Liver (tissue), 3 donors: ENCODE measurements at regions not wholly inside any gene's neighbourhood (a gene's known extent, or its start where the extent isn't known, plus 50 kb on each side); places are given as distances from the start of the nearest gene placed in this dataset.

Experiments used
- EGR1 ChIP-seq, 2 donors: IDR thresholded peaks; 2 replicates each; pipeline ENCODE4 v1.6.1; 2016 to 2018; ENCODE audit warnings: antibody characterized with exemption in 2 of 2, low read depth in 2 of 2
- GABPA ChIP-seq, 2 donors: IDR thresholded peaks in 1 of 2; conservative IDR thresholded peaks in 1 of 2; 2 replicates each; pipeline ENCODE4 v1.6.1; 2016; ENCODE audit warnings: antibody characterized with exemption in 2 of 2, mild to moderate bottlenecking in 1 of 2, moderate library complexity in 1 of 2
- HNF4G ChIP-seq: IDR thresholded peaks from 2 replicates; pipeline ENCODE4 v1.6.1; 2016; ENCODE audit warnings: antibody characterized with exemption
- JUND ChIP-seq, 2 donors: IDR thresholded peaks; 2 replicates each; pipeline ENCODE4 v1.6.1; 2016; ENCODE audit warnings: antibody characterized with exemption in 2 of 2
- RAD21 ChIP-seq, 2 donors: IDR thresholded peaks; 2 replicates each; pipeline ENCODE4 v1.6.1; 2016; ENCODE audit warnings: antibody characterized with exemption in 2 of 2, mild to moderate bottlenecking in 2 of 2
- RXRA ChIP-seq, 2 donors: IDR thresholded peaks; 2 replicates each; pipeline ENCODE4 v1.6.1; 2017 to 2018; ENCODE audit warnings: antibody characterized with exemption in 2 of 2, mild to moderate bottlenecking in 1 of 2
- TF ChIP-seq, protein P1 (sequence below): fragments of 150-350 bp; IDR thresholded peaks from 2 replicates; pipeline ENCODE4 v1.5.1; 2017; ENCODE audit warnings: improper control_type of control experiment, low read depth, low read length; ENCODE audit not compliant: missing input control
- TF ChIP-seq, protein P2 (sequence below): IDR thresholded peaks from 2 replicates; pipeline ENCODE4 v1.6.1; 2016; ENCODE audit warnings: antibody characterized with exemption
- TF ChIP-seq, protein P3 (sequence below): IDR thresholded peaks from 2 replicates; pipeline ENCODE4 v1.6.1; 2016; ENCODE audit warnings: antibody characterized with exemption, mild to moderate bottlenecking
- TF ChIP-seq, protein P4 (sequence below): IDR thresholded peaks from 2 replicates; pipeline ENCODE4 v1.6.1; 2016; ENCODE audit warnings: antibody characterized with exemption
- donor health status: healthy.
- donor health status: healthy.

DNA sequence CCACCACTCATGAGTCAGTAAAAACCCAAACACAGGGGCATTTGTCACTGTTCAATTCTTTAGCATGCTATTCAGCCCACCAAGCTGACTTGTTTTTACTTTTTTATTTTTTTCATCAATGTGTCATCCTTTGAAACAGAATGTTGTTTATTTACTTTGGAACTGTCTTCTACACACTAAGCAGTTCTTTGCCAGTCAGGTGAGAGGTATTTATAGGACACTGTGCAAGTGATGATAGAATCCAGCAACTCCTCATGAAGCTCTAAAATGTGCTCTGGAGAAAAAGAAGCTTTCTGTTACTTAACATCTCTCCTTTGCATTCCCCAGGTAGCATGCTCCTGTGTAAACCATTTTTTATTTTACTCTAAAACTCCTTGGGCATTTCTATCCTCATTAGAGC is 582.0 kb upstream of the TMPRSS15 start:
- TF ChIP-seq, protein P1, sequence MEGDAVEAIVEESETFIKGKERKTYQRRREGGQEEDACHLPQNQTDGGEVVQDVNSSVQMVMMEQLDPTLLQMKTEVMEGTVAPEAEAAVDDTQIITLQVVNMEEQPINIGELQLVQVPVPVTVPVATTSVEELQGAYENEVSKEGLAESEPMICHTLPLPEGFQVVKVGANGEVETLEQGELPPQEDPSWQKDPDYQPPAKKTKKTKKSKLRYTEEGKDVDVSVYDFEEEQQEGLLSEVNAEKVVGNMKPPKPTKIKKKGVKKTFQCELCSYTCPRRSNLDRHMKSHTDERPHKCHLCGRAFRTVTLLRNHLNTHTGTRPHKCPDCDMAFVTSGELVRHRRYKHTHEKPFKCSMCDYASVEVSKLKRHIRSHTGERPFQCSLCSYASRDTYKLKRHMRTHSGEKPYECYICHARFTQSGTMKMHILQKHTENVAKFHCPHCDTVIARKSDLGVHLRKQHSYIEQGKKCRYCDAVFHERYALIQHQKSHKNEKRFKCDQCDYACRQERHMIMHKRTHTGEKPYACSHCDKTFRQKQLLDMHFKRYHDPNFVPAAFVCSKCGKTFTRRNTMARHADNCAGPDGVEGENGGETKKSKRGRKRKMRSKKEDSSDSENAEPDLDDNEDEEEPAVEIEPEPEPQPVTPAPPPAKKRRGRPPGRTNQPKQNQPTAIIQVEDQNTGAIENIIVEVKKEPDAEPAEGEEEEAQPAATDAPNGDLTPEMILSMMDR = no peak
- TF ChIP-seq HNF4G (no peak), GABPA (IDR thresholded peaks at IDR 0.05 in 1 of 2, conservative IDR thresholded peaks at IDR 0.05 in 1 of 2) (no peak), JUND (IDR thresholded peaks at IDR 0.05) (no peak), EGR1 (IDR thresholded peaks at IDR 0.05; ENCODE audit: low read depth in 2 of 2) (no peak), RXRA (IDR thresholded peaks at IDR 0.05) (no peak), RAD21 (IDR thresholded peaks at IDR 0.05) (no peak)
- TF ChIP-seq, protein P2, sequence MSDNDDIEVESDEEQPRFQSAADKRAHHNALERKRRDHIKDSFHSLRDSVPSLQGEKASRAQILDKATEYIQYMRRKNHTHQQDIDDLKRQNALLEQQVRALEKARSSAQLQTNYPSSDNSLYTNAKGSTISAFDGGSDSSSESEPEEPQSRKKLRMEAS = no peak
- TF ChIP-seq, protein P3, sequence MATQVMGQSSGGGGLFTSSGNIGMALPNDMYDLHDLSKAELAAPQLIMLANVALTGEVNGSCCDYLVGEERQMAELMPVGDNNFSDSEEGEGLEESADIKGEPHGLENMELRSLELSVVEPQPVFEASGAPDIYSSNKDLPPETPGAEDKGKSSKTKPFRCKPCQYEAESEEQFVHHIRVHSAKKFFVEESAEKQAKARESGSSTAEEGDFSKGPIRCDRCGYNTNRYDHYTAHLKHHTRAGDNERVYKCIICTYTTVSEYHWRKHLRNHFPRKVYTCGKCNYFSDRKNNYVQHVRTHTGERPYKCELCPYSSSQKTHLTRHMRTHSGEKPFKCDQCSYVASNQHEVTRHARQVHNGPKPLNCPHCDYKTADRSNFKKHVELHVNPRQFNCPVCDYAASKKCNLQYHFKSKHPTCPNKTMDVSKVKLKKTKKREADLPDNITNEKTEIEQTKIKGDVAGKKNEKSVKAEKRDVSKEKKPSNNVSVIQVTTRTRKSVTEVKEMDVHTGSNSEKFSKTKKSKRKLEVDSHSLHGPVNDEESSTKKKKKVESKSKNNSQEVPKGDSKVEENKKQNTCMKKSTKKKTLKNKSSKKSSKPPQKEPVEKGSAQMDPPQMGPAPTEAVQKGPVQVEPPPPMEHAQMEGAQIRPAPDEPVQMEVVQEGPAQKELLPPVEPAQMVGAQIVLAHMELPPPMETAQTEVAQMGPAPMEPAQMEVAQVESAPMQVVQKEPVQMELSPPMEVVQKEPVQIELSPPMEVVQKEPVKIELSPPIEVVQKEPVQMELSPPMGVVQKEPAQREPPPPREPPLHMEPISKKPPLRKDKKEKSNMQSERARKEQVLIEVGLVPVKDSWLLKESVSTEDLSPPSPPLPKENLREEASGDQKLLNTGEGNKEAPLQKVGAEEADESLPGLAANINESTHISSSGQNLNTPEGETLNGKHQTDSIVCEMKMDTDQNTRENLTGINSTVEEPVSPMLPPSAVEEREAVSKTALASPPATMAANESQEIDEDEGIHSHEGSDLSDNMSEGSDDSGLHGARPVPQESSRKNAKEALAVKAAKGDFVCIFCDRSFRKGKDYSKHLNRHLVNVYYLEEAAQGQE = no peak
- TF ChIP-seq, protein P4, sequence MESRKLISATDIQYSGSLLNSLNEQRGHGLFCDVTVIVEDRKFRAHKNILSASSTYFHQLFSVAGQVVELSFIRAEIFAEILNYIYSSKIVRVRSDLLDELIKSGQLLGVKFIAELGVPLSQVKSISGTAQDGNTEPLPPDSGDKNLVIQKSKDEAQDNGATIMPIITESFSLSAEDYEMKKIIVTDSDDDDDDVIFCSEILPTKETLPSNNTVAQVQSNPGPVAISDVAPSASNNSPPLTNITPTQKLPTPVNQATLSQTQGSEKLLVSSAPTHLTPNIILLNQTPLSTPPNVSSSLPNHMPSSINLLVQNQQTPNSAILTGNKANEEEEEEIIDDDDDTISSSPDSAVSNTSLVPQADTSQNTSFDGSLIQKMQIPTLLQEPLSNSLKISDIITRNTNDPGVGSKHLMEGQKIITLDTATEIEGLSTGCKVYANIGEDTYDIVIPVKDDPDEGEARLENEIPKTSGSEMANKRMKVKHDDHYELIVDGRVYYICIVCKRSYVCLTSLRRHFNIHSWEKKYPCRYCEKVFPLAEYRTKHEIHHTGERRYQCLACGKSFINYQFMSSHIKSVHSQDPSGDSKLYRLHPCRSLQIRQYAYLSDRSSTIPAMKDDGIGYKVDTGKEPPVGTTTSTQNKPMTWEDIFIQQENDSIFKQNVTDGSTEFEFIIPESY = no peak
